Memory B cell (primary cell): ENCODE measurements at regions not wholly inside any gene's neighbourhood (a gene's known extent, or its start where the extent isn't known, plus 50 kb on each side); places are given as distances from the start of the nearest gene placed in this dataset.

Experiments
- ATAC-seq: fragments of 150-1000 bp; cut with Tn5 transposase; 2 replicates; pipeline ENCODE4 v1.10.0; 2021; ENCODE audit warnings: low read depth, mild to moderate bottlenecking, moderate library complexity
- DNase-seq, 2 donors: peaks; one replicate each; pipeline ENCODE4 v3.0.0; 2022; ENCODE audit warnings: low spot score in 2 of 2
- H3K27ac Mint-ChIP-seq: one replicate; pipeline ENCODE4 v1.8.0; 2022; ENCODE audit warnings: mild to moderate bottlenecking, moderate library complexity, mixed read lengths
- H3K27me3 Mint-ChIP-seq: one replicate; pipeline ENCODE4 v1.8.0; 2022; ENCODE audit warnings: mixed read lengths
- H3K36me3 Mint-ChIP-seq: one replicate; pipeline ENCODE4 v1.8.0; 2022; ENCODE audit warnings: mild to moderate bottlenecking, mixed read lengths
- H3K4me1 Mint-ChIP-seq: one replicate; pipeline ENCODE4 v1.8.0; 2022; ENCODE audit warnings: mixed read lengths
- H3K4me3 Mint-ChIP-seq: one replicate; pipeline ENCODE4 v1.8.0; 2022; ENCODE audit warnings: mild to moderate bottlenecking, moderate library complexity, mixed read lengths
- H3K9me3 Mint-ChIP-seq: one replicate; pipeline ENCODE4 v1.8.0; 2022; ENCODE audit warnings: mixed read lengths

- Mint-ChIP-seq H3K9me3 (peaks cover 3% of the 10 kb centered on the region), H3K36me3 (no peaks in the 10 kb centered on the region), H3K27ac (no peak overlapping the region), H3K27me3 (peaks cover 4% of the 10 kb centered on the region), H3K4me3 (no peak overlapping the region), H3K4me1 (no peaks in the 10 kb centered on the region)
- ATAC-seq (no peak), DNase-seq (no peak)
Observed at GRCh38 chr2:122244598-122245229, 489.3 kb downstream of the TSN start.

GRCh38 chr2:122249673-122250072 lies 494.2 kb downstream of the TSN start:
- H3K4me3 Mint-ChIP-seq: no peak overlapping the region
- no peak for ATAC-seq
- H3K36me3 Mint-ChIP-seq: no peaks in the 10 kb centered on the region

GRCh38 chr2:122251158-122251557 lies 495.7 kb downstream of the TSN start:
- no peaks in the 10 kb centered on the region for H3K36me3 Mint-ChIP-seq
- no peak overlapping the region for H3K27ac Mint-ChIP-seq
- peaks cover 3% of the 10 kb centered on the region for H3K27me3 Mint-ChIP-seq
- no peak for ATAC-seq
- no peaks in the 10 kb centered on the region for H3K9me3 Mint-ChIP-seq
- H3K4me3 Mint-ChIP-seq: no peak overlapping the region
- H3K4me1 Mint-ChIP-seq: no peaks in the 10 kb centered on the region
- DNase-seq: no peak

More at GRCh38 chr2:122249673-122250072, 494.2 kb downstream of the TSN start:
- Mint-ChIP-seq H3K27me3 (peaks cover 4% of the 10 kb centered on the region), H3K9me3 (no peaks in the 10 kb centered on the region), H3K4me1 (no peaks in the 10 kb centered on the region), H3K27ac (no peak overlapping the region)
- no peak for DNase-seq

- Mint-ChIP-seq H3K9me3 (no peaks in the 10 kb centered on the region), H3K27me3 (peaks cover 2% of the 10 kb centered on the region), H3K4me3 (no peak overlapping the region), H3K4me1 (no peaks in the 10 kb centered on the region), H3K27ac (no peak overlapping the region), H3K36me3 (no peaks in the 10 kb centered on the region)
- DNase-seq (no peak), ATAC-seq (no peak)
Observed at GRCh38 chr2:122251566-122251965, 496.1 kb downstream of the TSN start.

- no peaks in the 10 kb centered on the region for H3K36me3 Mint-ChIP-seq
- no peak overlapping the region for H3K27ac Mint-ChIP-seq
- DNase-seq: no peak
- no peak for ATAC-seq
- H3K4me3 Mint-ChIP-seq: no peak overlapping the region
- H3K4me1 Mint-ChIP-seq: no peaks in the 10 kb centered on the region
- no peaks in the 10 kb centered on the region for H3K27me3 Mint-ChIP-seq
- H3K9me3 Mint-ChIP-seq: no peaks in the 10 kb centered on the region
Observed at GRCh38 chr2:122255924-122256323, 500.5 kb downstream of the TSN start.

GRCh38 chr2:122261911-122262310 lies 506.5 kb downstream of the TSN start:
- no peaks in the 10 kb centered on the region for H3K36me3 Mint-ChIP-seq
- H3K4me1 Mint-ChIP-seq: no peaks in the 10 kb centered on the region
- no peak for DNase-seq
- no peak overlapping the region for H3K4me3 Mint-ChIP-seq
- no peaks in the 10 kb centered on the region for H3K9me3 Mint-ChIP-seq
- no peak for ATAC-seq
- no peak overlapping the region for H3K27ac Mint-ChIP-seq
- H3K27me3 Mint-ChIP-seq: no peaks in the 10 kb centered on the region

GRCh38 chr2:122263746-122264145 lies 508.3 kb downstream of the TSN start:
- DNase-seq (no peak), ATAC-seq (no peak)
- Mint-ChIP-seq H3K4me3 (no peak overlapping the region), H3K27me3 (no peaks in the 10 kb centered on the region), H3K4me1 (no peaks in the 10 kb centered on the region), H3K27ac (no peak overlapping the region), H3K9me3 (peaks cover 1% of the 10 kb centered on the region), H3K36me3 (no peaks in the 10 kb centered on the region)

- DNase-seq: no peak
- ATAC-seq: no peak
- H3K36me3 Mint-ChIP-seq: no peaks in the 10 kb centered on the region
- H3K27ac Mint-ChIP-seq: no peak overlapping the region
- peaks cover 1% of the 10 kb centered on the region for H3K9me3 Mint-ChIP-seq
- no peak overlapping the region for H3K4me3 Mint-ChIP-seq
- no peaks in the 10 kb centered on the region for H3K4me1 Mint-ChIP-seq
- no peaks in the 10 kb centered on the region for H3K27me3 Mint-ChIP-seq
Observed at GRCh38 chr2:122266636-122267035, 511.2 kb downstream of the TSN start.

- no peak for ATAC-seq
Observed at GRCh38 chr2:122267947-122268346, 512.5 kb downstream of the TSN start.

GRCh38 chr2:122273785-122274419 lies 518.5 kb downstream of the TSN start:
- no peaks in the 10 kb centered on the region for H3K36me3 Mint-ChIP-seq
- ATAC-seq (no peak), DNase-seq (no peak)
- H3K27ac Mint-ChIP-seq: no peak overlapping the region
- H3K9me3 Mint-ChIP-seq: peaks cover 3% of the 10 kb centered on the region
- H3K4me1 Mint-ChIP-seq: no peaks in the 10 kb centered on the region
- H3K4me3 Mint-ChIP-seq: no peak overlapping the region
- H3K27me3 Mint-ChIP-seq: no peaks in the 10 kb centered on the region

More at GRCh38 chr2:122267947-122268346, 512.5 kb downstream of the TSN start:
- Mint-ChIP-seq H3K9me3 (peaks cover 1% of the 10 kb centered on the region), H3K27me3 (no peaks in the 10 kb centered on the region), H3K27ac (no peak overlapping the region), H3K4me1 (no peaks in the 10 kb centered on the region), H3K36me3 (no peaks in the 10 kb centered on the region), H3K4me3 (no peak overlapping the region)
- no peak for DNase-seq

- no peak overlapping the region for H3K27ac Mint-ChIP-seq
- H3K27me3 Mint-ChIP-seq: peaks cover under 1% of the 10 kb centered on the region
- H3K9me3 Mint-ChIP-seq: peaks cover 8% of the 10 kb centered on the region
- DNase-seq: no peak
- H3K4me1 Mint-ChIP-seq: no peaks in the 10 kb centered on the region
- no peaks in the 10 kb centered on the region for H3K36me3 Mint-ChIP-seq
- ATAC-seq: no peak
- H3K4me3 Mint-ChIP-seq: no peak overlapping the region
Observed at GRCh38 chr2:122277956-122278355, 522.5 kb downstream of the TSN start.

GRCh38 chr2:122300758-122301157 lies 545.3 kb downstream of the TSN start:
- H3K9me3 Mint-ChIP-seq: peaks cover 5% of the 10 kb centered on the region
- ATAC-seq: no peak
- DNase-seq: no peak
- H3K4me1 Mint-ChIP-seq: no peaks in the 10 kb centered on the region
- H3K27me3 Mint-ChIP-seq: peaks cover 3% of the 10 kb centered on the region
- peaks cover 2% of the 10 kb centered on the region for H3K36me3 Mint-ChIP-seq
- H3K27ac Mint-ChIP-seq: no peak overlapping the region
- no peak overlapping the region for H3K4me3 Mint-ChIP-seq

- no peak overlapping the region for H3K4me3 Mint-ChIP-seq
- DNase-seq: no peak
- H3K9me3 Mint-ChIP-seq: peaks cover 4% of the 10 kb centered on the region
- no peaks in the 10 kb centered on the region for H3K36me3 Mint-ChIP-seq
- H3K27me3 Mint-ChIP-seq: no peaks in the 10 kb centered on the region
- H3K27ac Mint-ChIP-seq: no peak overlapping the region
- no peaks in the 10 kb centered on the region for H3K4me1 Mint-ChIP-seq
- no peak for ATAC-seq
Observed at GRCh38 chr2:122307763-122308162, 552.3 kb downstream of the TSN start.

- DNase-seq: no peak
- H3K4me1 Mint-ChIP-seq: no peaks in the 10 kb centered on the region
- peaks cover 10% of the 10 kb centered on the region for H3K9me3 Mint-ChIP-seq
- H3K4me3 Mint-ChIP-seq: no peak overlapping the region
- ATAC-seq: no peak
- H3K27ac Mint-ChIP-seq: no peak overlapping the region
- H3K27me3 Mint-ChIP-seq: no peaks in the 10 kb centered on the region
- H3K36me3 Mint-ChIP-seq: no peaks in the 10 kb centered on the region
Observed at GRCh38 chr2:122315306-122315705, 559.9 kb downstream of the TSN start.

- Mint-ChIP-seq H3K27me3 (no peaks in the 10 kb centered on the region), H3K4me1 (no peaks in the 10 kb centered on the region), H3K27ac (no peak overlapping the region), H3K36me3 (no peaks in the 10 kb centered on the region), H3K4me3 (no peak overlapping the region), H3K9me3 (peaks cover 7% of the 10 kb centered on the region)
- DNase-seq: no peak
- ATAC-seq: no peak
Observed at GRCh38 chr2:122319539-122320132, 564.2 kb downstream of the TSN start.
